Liver (tissue), 3 donors: ENCODE measurements at regions not wholly inside any gene's neighbourhood (a gene's known extent, or its start where the extent isn't known, plus 50 kb on each side); places are given as distances from the start of the nearest gene placed in this dataset.
"Not testable (repeated sequence)": the region's sequence is repeated elsewhere in the genome, so short reads cannot be mapped to it uniquely, and the experiment has no call there.

ENCODE experiments used
- ATF3 ChIP-seq: IDR thresholded peaks from 2 replicates; pipeline ENCODE4 v1.6.1; 2016; ENCODE audit warnings: antibody characterized with exemption
- CTCF ChIP-seq: fragments of 150-350 bp; IDR thresholded peaks from 2 replicates; pipeline ENCODE4 v1.5.1; 2017; ENCODE audit warnings: improper control_type of control experiment, low read depth, low read length; ENCODE audit not compliant: missing input control
- EGR1 ChIP-seq, 2 donors: IDR thresholded peaks; 2 replicates each; pipeline ENCODE4 v1.6.1; 2016 to 2018; ENCODE audit warnings: antibody characterized with exemption in 2 of 2, low read depth in 2 of 2
- FOXA1 ChIP-seq: IDR thresholded peaks from 2 replicates; pipeline ENCODE4 v1.6.1; 2016; ENCODE audit warnings: antibody characterized with exemption
- GABPA ChIP-seq, 2 donors: IDR thresholded peaks in 1 of 2; conservative IDR thresholded peaks in 1 of 2; 2 replicates each; pipeline ENCODE4 v1.6.1; 2016; ENCODE audit warnings: antibody characterized with exemption in 2 of 2, mild to moderate bottlenecking in 1 of 2, moderate library complexity in 1 of 2
- HNF4G ChIP-seq: IDR thresholded peaks from 2 replicates; pipeline ENCODE4 v1.6.1; 2016; ENCODE audit warnings: antibody characterized with exemption
- JUND ChIP-seq, 2 donors: IDR thresholded peaks; 2 replicates each; pipeline ENCODE4 v1.6.1; 2016; ENCODE audit warnings: antibody characterized with exemption in 2 of 2
- MAX ChIP-seq: IDR thresholded peaks from 2 replicates; pipeline ENCODE4 v1.6.1; 2016; ENCODE audit warnings: antibody characterized with exemption
- NR2F2 ChIP-seq: IDR thresholded peaks from 2 replicates; pipeline ENCODE4 v1.6.1; 2016; ENCODE audit warnings: antibody characterized with exemption
- RAD21 ChIP-seq, 2 donors: IDR thresholded peaks; 2 replicates each; pipeline ENCODE4 v1.6.1; 2016; ENCODE audit warnings: antibody characterized with exemption in 2 of 2, mild to moderate bottlenecking in 2 of 2
- REST ChIP-seq: IDR thresholded peaks from 2 replicates; pipeline ENCODE4 v1.6.1; 2016; ENCODE audit warnings: antibody characterized with exemption, mild to moderate bottlenecking
- TAF1 ChIP-seq: conservative IDR thresholded peaks from 2 replicates; pipeline ENCODE4 v1.6.1; 2016; ENCODE audit warnings: antibody characterized with exemption, mild to moderate bottlenecking
- YY1 ChIP-seq: IDR thresholded peaks from 2 replicates; pipeline ENCODE4 v1.6.1; 2016; ENCODE audit warnings: antibody characterized with exemption, mild to moderate bottlenecking
- ZBTB33 ChIP-seq: IDR thresholded peaks from 2 replicates; pipeline ENCODE4 v1.6.1; 2016; ENCODE audit warnings: antibody characterized with exemption
- donor health status: healthy.
- donor health status: healthy.

GRCh38 chr16:88190592-88191095 is 192.1 kb upstream of the ZNF469 start:
- not testable (repeated sequence) for TF ChIP-seq CTCF; JUND (IDR thresholded peaks at IDR 0.05); EGR1 (IDR thresholded peaks at IDR 0.05; ENCODE audit: low read depth in 2 of 2); MAX; REST; GABPA (IDR thresholded peaks at IDR 0.05 in 1 of 2, conservative IDR thresholded peaks at IDR 0.05 in 1 of 2); TAF1; ZBTB33; ATF3; YY1; HNF4G; FOXA1; NR2F2; RAD21 (IDR thresholded peaks at IDR 0.05)
